NCI-H2196 (cell line): ENCODE measurements at regions not wholly inside any gene's neighbourhood (a gene's known extent, or its start where the extent isn't known, plus 50 kb on each side); places are given as distances from the start of the nearest gene placed in this dataset.

Experiments
- DNase-seq: peaks from one replicate; lab custom pipeline; 2025; ENCODE audit not compliant: unreplicated experiment; lab: John Stamatoyannopoulos, UW

DNA sequence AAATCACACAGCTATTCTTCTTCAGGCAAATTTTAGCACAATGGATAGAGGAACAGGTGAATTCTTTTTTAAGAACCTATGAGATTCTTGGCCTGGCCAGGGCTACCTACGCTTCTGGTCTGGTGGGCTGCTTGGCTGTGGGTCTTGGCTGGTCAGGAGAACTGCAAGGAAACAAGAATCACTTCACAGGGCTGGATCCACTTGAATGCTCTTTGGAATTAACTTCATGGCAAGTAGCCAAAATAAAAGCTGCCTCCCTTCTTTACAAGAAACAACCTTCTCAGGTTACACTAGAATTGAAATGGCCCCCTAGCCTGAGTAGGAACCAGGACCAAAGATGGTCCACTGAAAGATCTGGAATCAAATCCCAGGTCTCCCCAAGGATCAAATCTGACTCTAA lies 519.1 kb downstream of the IQCM start:
- no peak for DNase-seq

DNA sequence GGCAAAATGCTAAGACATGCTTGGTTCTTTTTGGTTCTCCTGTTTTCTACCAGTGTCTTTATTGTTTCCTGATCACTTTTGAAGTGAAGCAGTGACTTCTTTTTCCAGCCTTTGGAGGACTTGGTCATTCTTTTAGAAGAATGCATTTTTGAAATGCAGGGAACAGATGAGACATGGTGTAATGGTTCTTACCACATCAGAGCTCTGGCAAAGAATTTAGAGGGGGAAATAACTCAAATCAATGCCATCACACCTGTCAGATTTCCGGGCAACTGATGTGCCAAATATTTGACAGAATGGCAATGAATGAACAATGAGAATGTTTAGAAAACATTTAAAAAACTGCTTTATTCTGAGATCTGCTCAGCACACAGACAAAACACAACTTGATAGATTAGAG lies 519.6 kb downstream of the IQCM start:
- no peak for DNase-seq

DNA sequence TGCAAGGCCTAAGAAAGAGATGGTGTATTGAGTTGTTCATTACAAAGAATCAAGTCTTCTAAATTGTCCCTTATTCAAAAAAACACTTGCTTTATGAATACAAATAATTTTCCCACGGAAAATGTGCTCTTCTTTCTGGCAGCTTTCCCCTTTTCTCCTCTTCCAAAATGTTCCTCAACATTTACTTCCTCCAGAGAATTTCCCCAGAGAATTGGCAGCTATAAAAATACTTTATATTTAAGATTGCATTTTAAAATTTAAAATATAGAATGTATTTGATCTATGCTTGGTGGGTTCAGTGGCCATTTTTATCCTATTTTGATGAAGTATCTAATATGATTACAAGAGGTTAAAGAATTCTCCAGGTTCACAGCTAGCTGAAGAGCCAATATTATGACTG lies 521.0 kb downstream of the IQCM start:
- DNase-seq, result no peak

DNA sequence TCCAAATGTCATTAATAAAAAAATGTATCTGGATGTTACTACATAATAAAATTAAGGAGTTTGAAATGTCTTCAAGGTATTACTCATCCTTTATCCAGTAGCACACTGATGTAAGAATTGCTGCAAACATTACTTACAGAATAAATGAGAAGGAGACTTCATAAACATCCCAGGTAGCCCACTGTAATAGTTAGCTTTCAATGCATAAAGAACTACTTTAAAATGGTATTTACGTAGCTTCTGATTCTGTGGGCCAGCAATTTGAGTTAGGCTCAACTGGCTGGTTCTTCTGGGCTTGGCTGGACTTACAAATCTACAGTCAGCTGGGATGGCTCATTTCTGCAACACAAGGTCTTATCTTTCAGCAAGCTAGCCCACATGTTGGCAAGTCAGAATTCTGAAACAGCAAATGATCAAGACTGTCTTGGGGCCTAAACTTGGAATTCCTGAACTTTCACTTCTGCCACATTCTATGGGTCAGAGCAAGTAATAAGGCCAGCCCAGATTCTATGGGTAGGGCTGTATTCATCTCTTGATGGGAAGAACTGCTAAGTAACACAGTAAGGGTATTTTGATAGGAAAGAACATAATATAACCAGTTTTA lies 522.5 kb downstream of the IQCM start:
- no peak for DNase-seq

DNA sequence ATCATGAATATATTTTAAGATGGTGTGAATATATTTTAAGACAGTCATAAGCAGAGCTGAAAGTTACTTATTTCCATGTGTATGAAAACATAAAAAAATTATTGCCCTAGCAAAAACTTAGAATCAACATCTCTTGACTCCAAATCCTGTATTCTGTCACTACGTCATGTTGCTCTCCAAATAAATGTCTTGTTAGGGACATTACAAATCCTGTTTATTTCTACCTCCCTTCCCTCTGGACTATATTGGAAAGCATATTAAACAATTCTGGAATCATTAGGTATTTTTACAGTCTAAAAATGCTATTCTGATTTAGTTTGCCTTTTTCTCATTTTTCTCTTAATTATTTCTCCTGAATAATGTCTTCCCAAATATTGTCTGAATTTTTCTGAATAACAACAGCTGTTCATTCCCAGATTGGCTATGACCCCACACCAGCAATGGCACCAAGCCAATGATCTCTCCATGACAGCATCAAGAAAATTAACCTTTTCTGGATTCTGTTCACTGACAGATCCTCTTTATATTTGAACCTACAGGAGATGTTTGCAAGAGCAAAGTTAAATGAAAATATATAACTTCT lies 523.1 kb downstream of the IQCM start:
- no peak for DNase-seq

DNA sequence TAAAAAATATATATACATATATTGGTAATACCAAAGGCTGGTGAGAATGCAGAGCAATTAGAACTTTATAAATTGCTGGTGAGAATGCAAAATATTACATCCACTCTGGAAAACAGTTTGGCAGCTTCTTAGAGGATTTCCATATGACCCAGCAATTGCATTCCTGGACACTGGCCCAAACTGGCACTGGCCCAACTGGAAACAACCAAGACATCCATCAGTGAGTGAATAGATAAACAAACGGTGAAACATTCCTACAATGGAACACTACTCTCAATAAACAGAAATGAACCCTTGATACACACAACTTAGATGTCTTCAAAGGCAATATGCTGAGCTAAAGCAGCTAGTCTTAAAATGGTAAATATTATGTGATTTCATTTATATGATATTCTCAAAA lies 524.2 kb downstream of the IQCM start:
- DNase-seq, result no peak

DNA sequence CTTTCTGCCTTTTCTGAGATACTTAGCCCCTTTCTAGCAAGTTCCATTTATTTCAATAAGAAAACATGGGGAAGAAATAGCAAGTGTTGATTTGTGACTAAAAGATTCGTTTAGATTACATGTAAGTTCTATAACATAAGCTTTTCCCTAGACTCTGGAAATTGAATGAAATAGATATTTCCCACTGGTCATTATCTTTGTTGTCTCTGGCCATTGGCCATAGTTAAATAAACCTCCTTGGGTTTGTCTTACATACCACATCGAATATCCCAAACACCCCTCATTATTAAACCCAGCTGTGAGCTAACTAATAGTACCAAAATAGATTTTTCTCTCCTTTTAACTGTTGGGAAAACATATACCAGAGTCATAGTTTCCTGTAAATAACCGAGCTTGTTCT lies 534.8 kb downstream of the IQCM start:
- DNase-seq, result no peak

DNA sequence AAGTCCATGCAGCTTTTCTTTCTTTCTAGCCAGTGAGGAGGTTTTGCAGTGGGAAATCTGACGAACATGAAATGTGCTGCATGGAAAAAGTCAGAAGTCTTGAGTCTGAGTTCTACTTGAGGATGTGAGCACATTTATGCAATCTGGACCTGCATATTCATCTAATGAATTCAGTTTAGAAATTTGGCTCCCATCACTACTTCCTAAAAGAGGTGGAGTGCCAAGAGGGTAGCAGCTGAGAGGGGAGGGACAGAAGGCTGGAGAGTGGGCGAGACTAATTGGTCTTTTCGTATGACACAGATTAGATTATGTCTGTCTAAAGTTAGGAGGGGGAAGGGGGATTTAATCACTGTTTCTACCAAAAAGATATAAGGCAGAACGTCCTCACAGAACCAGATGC lies 535.9 kb downstream of the IQCM start:
- no peak for DNase-seq

DNA sequence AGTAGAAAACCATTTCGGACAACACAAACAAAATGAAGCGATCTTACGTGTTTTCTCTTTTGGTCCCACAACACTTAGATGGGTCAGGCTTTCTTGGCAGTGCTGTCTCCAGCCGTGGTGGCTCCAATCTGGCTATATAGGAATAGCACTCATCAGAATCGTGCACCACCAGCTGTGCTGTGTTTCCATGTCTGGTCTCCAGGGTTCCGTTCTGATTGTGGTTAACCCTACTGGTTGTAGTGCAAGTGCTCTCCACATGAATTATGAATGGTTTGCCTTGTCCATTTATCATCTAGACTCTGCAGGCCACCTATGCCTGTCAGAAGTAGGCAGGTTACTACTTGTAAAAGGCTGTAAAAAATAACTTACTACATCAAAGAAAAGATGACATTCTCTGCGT lies 536.3 kb downstream of the IQCM start:
- no peak for DNase-seq

DNA sequence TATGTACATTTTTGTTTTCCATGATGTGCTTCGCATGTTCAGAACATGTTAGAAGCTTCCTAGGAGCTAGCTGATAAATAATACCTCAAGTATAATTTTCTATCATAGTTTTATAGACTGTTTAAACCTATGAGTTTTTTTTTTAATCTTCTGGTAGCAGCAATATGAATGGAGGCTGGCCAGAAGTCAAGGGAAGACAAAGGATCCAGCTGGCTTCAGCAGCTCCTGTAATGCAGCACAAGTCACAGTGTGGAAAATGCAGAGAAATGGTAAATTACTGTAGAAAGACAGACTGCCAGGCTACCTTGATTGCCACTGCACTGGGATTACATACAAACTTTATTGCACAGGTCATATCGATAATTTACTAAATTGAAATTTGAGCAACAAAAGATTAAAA lies 537.9 kb downstream of the IQCM start:
- no peak for DNase-seq

DNA sequence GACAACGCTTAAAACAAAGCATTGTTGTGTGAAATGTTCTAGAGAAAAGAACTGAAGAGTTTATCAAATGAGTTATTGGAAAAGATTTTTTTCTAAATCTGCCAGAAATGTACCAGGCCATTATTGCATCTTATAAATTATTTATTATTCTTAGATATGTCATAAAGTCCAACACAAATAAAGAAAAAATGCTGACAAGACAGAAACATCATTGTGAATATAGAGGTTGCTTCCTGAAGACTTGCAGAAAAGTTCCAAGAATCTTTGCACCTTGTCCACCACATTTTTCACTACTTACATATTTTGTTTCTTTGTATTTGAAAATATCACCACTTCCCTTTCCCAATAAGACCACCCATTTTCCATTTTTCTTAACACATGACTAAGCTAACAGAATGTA lies 545.8 kb downstream of the IQCM start:
- no peak for DNase-seq

DNA sequence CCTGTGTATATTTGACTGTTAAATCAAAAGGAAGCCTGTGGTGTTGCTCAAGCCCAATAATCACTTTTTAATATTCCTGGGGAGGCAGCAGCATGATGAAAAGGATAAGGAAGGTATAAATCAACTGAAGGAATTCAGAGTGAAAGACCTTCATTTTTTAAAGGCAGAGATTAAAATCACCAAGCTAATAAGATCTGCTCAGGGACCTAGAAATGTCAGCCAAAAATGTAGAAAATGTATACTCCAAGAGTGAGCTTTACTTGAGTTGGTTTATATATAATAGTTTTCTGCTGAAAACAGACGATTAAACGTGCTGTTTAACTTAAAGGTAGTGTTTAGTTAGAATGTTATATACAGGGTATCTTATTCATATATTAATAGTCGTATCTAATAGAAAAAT lies 549.3 kb downstream of the IQCM start:
- DNase-seq, result no peak

DNA sequence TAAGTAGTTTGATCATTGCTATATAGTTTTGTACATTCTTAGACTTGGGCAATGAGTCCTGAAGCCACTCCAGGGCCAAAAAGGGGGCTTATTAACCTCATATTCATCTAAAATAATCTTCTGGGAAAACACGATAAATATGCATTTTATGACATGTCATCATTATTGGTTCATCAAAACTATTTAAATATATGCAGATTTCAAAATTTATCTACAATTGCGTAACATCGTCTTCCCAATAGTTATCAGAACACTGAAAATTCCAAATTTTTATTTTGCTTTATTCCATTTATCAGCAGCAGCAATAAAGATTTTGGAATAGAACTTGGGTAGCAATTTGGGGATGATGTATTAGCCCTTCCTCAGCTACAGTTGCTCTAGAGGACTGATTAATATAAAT lies 550.0 kb downstream of the IQCM start:
- no peak for DNase-seq

DNA sequence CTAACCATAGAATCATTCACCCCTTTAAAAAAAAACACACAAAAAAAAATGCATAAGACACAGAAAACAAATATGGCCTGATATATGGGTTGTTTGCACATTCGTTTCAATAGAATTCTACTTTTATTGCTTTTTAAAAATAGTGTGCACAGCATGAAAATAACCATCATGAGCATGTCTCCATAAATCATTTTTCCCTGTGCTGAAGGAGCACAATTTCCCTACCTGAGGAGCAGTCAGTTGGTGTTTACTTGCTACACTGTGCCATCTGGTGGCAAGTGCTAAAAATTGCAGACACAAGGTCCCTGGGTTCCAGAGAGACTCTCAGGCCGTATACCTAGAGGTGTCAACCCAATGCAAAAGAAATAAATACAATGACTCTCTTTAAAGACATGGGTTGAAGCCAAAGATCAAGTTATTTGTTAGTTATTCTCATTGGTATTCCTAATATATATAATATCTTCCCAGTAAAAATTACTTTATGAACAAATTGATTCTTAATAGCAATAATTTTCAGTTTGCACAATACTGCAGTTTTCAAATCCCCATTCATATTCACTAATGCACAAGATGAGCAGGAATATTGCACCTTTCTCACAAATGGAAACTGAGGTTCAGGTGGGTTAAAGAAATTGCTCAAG lies 551.4 kb downstream of the IQCM start:
- peak; percentile 3 for DNase-seq

DNA sequence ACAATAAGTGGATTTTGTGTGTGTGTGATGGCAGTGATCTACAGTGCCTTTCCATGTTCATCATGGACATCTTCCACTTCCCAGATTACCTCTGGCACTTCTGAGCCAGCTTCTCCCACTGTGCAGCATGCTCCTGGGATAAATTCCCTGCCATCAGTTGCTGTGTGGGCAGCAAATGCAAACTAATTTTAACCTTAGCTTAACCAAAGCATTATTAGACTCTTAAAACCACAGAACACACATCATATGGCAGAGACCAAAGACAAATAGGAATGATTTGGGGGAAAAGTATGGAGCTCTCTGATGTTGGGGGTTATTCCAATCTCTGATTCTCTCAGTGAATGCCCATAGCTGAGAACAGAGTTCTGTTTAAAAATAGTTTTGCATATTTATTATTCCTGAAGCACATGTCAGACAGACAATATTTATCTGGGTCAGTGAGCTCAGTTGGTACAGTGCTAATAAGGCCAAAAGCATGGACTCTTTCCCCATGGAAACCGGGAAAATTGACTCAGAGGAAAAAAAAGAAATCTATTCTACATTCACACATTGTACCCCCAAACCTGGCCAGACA lies 567.4 kb downstream of the IQCM start:
- no peak for DNase-seq

DNA sequence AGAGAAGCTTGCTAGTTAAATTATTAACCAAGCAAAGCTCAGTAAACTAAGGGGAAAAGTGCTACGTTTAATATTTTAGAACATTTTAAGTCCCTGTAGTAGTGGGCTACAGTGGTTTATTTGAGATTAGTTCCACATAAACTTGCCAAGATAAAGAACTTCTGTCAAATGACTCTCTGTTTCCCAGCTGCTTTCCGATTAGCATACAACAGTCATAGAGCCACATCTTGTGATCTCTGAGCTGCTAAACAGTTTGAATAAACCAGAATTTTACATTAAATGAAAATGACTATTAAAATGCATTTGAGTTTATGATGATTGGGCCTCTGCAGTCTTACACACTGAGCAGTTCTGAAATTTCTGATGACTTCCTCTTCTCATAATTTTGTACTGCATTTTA lies 568.5 kb downstream of the IQCM start:
- DNase-seq, result no peak

DNA sequence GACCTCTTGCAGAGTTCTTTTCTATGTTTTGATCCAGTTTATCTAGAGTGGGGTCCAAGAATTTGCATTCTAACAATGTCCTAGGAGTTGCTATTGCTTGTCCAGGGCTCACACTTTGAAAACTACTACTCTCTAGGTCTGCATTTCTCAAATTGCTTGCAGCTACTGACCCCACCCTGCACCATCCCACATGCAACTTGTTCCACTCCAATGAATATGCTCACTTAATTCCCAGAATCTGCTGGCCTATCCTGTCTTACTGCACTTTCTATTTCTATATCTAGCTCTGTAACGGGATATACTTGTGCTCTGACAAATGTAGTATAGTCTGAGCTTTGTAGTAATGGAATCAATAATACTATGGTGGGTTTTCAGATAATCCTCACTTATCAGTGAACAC lies 570.3 kb downstream of the IQCM start:
- DNase-seq, result no peak

DNA sequence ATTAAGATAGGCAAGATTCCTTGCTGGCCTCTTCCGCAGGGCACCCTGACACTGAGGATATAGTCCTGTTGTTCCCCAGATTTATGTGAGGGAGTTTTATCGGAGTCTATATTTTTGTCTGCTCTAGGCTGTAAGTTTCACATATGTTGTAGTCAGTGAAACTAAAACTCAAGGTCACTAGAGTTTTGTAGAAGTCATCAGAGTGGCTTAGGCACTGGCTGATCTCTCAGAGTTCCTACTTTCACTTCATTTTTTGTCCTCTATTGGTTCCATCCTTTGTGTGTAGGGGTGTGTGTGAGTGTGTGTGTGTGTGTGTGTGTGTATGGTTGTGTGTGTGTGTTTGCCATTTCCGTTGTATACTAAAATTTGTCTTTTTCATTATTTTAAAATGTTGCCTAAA lies 577.5 kb downstream of the IQCM start:
- no peak for DNase-seq

DNA sequence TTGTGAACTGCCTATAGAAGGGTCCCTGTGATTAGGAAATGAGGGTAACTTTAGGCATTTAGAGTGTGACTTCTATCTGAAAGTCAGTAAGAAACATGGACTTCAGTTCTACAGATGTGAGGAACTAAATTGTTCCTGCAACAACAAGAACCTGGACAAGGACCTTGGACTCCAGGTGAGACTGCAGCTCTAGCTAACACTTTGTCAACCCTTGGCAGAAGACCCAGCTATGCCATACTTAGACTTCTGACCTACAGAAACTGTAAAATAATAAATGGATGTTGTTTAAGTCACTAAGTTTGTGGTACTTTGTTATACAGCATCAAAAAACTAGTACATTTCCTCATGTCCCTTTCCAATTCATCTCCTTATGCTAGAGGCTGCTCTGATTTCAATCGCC lies 580.8 kb downstream of the IQCM start:
- no peak for DNase-seq

DNA sequence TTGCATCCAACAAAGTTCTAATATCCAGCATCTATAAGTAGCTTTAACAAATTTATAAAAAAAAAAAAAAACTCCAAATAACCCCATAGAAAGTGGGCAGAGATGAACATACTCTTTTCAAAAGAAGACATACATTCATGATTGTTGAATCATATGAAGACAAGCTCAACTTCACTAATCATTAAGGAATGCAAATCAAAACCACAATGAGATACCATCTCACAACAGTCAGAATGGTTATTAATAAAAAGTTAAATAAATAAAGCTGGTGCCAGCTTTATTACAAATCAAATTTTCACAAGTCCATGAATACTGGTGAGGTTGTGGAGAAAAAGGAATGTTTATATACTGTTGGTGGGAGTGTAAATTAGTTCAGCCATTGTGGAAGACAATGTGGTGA lies 592.0 kb downstream of the IQCM start:
- DNase-seq, result no peak

DNA sequence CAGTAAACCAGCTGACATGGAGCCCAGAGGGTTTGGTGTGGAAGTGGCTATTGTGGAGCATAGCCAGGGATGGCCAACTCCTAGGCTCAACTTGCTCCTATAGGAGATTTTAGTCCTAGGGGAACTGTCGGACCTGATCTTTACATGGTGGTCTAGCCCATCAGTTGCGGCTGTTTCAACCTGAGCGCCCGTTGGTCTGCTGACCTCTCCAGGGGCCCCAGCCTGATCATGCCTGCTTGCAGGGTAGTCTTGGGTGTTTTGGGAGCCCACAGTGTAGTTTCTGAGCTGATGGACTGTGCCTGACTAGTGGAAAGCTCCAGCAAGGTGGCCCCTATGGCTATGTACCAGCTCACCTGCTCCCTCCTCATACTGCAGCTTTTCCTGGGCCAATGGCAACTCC lies 597.0 kb downstream of the IQCM start:
- no peak for DNase-seq

DNA sequence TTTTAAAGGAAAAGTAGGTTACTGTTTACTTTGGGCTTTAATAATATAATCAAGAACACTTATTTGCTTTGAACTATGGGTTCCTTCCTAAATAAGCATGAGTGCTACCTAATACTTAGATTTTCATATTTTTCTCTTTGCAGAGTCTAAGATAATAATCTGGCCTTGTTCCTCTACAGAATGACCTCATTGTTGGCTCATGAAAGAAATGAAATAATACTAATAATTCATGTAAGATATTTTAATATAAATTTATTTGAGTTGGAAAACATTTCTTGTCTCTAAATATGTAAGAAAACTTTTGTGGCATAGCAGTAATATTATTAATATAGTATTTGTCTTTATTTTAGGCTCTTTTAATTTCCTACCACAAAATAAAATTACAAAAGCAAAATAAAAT lies 601.3 kb downstream of the IQCM start:
- DNase-seq, result no peak

DNA sequence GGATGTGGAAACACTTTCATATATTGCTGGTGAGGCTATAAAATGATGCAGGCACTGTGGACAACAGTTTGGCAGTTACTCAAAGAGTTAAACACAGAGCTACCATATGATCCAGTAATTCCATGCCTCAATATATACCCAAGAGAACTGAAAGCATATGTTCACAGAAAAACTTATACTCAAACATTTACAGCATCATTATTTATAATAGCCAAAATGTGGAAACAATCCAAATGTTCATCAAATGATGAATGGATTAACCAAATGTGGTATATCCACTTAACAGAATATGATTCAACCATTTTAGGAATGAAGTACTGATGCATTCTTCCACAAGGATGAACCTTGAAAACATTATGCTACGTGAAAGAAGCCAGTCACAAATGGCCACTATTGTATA lies 603.8 kb downstream of the IQCM start:
- DNase-seq, result no peak
